GM19043 (cell line): ENCODE measurements at regions not wholly inside any gene's neighbourhood (a gene's known extent, or its start where the extent isn't known, plus 50 kb on each side); places are given as distances from the start of the nearest gene placed in this dataset.

Source experiments
- ATAC-seq: cut with Tn5 transposase; IDR thresholded peaks from one replicate; pipeline ENCODE4 v1.9.1; 2021; ENCODE audit warnings: low read depth; ENCODE audit not compliant: unreplicated experiment

DNA sequence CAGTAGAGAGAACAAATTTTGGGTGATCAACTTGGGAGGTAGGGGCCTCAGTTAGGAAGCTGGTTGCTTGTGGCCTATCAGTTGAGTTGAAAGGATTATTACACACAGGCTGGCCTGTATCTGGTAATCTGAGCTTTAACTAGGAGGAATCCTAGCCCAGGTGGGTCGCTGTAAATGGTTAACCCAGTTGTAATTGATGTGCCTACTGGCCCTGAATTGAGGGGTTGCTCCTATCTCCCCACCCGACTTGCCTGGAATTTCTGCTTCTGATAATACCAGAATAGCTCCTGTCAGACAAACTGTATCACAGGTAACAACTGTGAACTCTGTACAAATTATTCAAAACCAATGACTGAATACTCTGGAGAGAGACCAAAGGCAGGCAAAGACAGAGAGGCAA lies 210.4 kb upstream of the RUNX1 start:
- no peak for ATAC-seq

DNA sequence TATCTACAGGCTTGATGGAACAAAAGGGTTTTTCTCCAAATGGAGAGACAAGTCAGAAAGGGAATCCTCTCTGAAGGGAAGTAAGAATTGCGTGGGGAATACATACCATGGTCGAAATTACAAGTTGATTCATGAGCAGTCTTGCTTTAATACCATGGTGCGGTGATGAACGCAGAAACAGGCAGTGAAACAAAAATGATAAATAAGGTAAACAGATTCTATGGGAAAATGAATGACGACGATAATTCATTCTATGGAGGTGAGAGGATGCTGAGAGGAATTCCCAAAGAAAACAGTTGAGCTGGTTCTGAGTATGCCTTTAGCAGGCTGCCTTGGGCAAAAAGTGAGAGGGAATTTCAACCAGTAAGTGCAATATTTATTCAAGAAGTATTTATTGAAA lies 209.4 kb upstream of the RUNX1 start:
- no peak for ATAC-seq

DNA sequence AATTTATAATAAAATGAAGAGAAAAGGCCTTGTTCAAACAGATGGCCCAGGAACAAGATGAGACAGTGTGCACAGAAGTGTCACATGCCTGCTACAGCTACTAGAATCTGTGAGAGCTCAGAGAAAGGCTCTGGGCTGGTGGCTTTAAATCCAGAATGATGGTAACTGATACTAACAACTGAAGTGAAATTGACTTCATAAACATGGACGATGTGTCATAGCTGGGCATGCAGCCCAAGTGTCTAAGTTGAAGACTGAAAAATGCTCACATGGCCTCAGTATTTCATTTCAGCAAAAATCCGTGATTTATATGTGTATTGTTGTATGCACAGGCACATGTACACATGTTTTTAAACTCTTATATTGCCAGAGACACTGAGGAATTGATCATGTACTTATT lies 208.3 kb upstream of the RUNX1 start:
- no peak for ATAC-seq

DNA sequence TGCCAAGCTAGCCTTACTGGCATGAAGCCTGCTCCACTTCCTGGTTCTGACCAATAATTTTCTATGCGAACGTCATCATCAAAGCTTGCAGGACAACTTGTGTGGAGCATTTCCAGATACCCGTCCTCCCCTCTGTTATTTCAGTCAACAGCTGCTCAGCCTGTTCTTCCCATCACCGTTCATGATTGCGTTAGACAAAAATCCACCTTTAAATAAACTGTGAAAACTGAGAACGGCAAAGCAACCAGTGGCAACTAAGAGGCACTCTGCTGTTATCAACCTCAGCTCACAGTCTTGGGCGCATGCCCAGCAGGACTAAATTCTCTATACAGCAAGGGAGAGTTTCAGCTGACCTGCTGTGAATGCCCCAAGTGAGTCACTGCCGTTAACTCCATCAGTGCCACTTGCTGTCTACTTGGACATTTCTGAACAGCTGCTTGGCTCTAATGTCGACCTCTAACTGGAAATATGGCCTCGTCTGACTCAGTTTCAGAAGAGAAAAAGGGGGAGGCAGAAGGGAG lies 207.4 kb upstream of the RUNX1 start:
- no peak for ATAC-seq

- ATAC-seq: no peak
Observed at GRCh38 chr21:35254765-35255138, 205.7 kb upstream of the RUNX1 start.

DNA sequence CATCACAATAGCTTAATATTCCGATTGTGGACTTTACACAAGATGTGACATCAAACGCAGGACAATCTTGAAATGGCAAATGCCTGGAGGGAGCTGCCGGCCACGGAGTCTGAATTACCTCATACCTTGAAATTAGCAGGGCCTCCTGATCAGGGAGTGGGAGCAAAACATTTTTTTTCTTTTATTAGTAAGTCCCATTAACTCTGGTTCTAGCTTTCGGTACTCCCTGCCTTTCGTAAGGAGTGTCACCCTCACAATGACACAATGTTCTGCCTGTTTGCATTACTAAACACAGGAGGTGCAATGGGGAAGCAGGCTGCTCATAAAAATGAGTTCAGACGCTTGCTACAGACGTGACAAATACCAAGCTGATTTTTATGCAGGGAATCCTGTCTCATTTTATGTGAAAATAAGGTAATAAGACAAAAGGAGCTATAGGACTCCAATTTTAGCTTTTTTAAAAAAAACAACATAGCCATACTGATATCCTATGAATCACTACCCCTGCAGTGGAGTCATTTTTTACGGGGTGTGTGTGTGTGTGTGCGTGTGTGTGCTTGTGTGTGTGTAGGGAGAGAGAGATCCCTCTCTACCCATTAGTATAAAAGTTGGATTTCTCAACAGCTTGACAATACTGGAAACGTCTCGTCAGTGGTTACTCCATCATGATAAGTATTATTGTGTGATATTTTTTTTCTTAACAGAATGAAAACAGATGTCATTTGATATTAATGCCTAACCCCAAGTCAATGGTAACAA lies 205.1 kb upstream of the RUNX1 start:
- no peak for ATAC-seq

DNA sequence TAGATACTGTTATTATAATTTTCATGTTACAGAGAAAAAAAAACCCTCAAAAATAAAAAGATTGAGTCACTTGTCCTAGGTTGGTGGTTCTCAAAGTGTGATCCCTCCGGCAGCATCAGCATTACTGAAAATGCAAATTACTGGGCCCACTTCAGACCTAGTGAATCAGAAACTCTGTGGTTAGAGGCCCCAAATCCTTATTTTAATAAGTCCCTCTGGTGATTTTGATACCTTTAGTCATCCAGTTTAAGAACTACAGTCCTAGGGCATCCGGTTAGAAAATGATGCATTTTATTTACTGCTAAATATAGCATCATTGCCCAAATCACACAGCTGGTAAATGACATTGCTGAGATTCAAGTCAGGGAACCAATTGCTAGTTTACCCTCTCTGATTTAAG lies 203.7 kb upstream of the RUNX1 start:
- no peak for ATAC-seq

DNA sequence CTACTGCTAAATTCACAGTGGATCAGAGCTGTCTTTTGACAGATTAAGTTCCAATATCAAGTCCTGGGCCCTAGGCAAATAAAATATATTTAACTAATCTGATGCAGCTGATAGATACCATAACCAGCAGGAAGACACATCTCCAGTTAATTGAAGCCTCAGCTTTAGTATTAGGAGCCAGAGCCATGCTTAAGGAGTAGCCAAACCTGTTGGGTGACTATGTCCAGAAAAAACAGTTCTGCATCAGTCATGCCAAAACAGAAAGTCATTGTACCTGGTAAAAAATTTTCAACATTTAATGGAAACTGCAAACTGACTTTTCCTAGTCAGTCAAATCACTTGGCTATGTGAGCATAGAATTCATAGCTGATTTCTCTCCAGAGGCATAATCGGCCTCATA lies 200.5 kb upstream of the RUNX1 start:
- no peak for ATAC-seq

DNA sequence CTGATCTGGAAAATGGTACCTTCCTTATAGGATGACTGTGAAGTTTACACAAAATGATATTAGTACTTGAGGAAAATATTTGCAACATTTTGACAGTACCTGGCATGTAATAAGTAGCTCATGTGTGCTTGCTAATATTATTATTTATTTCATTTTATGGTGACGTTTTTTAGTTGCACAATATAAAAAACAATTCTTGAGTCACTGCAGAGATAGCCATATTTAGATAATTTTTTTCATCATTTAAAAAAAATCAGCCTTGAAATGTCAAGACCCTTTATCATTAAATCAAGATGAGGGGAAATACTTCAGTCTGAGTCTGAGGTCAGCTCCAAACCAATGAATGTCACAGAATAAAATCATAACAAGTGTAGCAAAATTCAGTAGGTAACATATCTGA lies 196.8 kb upstream of the RUNX1 start:
- no peak for ATAC-seq

GRCh38 chr21:35244514-35244913 lies 195.4 kb upstream of the RUNX1 start:
- ATAC-seq: no peak

GRCh38 chr21:35243171-35243570 lies 194.1 kb upstream of the RUNX1 start:
- ATAC-seq: no peak

GRCh38 chr21:35239811-35240219 lies 190.7 kb upstream of the RUNX1 start:
- no peak for ATAC-seq

DNA sequence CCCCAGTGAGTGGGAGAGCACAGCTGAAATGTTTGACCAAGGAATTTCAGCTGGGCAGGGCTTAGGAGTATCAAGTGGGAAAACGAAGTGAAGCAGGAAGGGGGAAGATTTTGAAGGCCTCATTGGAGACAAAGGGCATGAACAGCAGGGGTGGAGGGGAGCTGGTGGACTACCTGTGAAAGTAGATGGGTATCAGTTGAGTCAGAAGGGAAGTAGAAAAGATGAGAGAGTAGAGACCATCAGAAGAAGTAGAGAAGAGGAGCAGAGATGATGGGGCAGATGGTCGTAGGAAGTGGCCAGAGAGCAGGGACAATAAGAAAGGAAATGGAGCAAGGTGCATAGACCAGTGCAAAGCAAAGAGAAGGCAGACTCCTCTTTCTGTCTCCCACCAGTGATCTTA lies 189.0 kb upstream of the RUNX1 start:
- no peak for ATAC-seq

- ATAC-seq: no peak
Observed at GRCh38 chr21:35237287-35237686, 188.2 kb upstream of the RUNX1 start.

- no peak for ATAC-seq
Observed at GRCh38 chr21:35236090-35236489, 187.0 kb upstream of the RUNX1 start.

DNA sequence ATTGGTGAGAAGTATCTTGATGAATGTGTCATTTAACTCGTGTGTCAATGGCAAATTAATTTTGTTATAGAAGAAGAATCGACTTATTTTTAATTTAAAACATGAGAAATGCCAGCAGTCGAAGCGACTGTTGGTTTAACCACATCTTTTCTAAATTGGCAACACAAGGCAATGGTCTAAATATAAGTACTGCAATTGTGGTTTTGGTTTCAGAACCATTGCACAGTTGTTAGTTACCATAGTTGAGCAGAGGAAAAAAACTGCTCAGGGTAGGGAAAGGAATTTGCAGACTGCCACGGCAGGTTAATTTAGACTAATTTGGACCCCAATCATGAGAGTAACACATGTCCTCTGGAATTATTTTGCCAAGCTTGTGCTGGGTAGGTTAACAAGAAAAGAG lies 185.6 kb upstream of the RUNX1 start:
- ATAC-seq: no peak

- ATAC-seq: no peak
Observed at GRCh38 chr21:35233756-35234155, 184.7 kb upstream of the RUNX1 start.

- no peak for ATAC-seq
Observed at GRCh38 chr21:35232545-35233176, 183.6 kb upstream of the RUNX1 start.

DNA sequence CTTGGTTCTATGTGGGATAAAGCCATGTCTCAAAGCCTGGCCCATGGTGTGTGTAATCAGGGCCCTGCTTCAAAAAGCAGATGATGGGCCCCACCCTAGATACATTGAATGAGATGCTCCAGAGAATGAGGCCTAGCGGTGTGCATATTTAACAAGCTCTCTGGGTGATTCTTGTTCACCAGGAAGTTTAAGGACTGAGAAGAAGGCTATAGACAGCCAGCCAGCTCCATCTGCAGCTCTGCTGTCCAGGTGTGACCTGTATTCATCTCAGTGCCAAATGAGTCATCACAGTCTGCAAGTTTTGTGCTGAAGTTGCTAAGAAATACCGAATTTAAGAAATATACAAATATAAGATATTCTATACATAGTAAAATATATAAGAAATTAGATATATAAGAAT lies 182.0 kb upstream of the RUNX1 start:
- ATAC-seq: no peak

DNA sequence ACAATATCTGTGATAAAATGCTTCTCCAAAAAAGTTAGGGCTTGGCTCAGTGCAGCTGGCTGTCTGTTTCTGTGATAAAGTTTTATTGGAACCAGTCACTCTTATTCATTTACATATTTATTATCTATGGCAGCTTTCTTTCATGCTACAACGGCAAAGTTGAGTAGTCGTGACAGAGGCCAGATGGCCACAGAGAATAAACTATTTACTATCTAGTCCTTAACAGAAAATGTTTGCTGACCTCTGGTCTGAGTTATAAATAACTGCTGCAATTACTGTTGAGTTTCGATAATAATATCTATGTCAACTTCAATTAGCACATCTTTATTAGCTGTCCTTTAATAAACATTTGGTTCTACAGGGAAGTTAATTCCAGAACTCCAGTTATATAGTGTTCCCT lies 180.2 kb upstream of the RUNX1 start:
- no peak for ATAC-seq

GRCh38 chr21:35227786-35228185 lies 178.7 kb upstream of the RUNX1 start:
- no peak for ATAC-seq
